ENCODE measurements at regions not wholly inside any gene's neighbourhood (a gene's known extent, or its start where the extent isn't known, plus 50 kb on each side); places are given as distances from the start of the nearest gene placed in this dataset.

DNA sequence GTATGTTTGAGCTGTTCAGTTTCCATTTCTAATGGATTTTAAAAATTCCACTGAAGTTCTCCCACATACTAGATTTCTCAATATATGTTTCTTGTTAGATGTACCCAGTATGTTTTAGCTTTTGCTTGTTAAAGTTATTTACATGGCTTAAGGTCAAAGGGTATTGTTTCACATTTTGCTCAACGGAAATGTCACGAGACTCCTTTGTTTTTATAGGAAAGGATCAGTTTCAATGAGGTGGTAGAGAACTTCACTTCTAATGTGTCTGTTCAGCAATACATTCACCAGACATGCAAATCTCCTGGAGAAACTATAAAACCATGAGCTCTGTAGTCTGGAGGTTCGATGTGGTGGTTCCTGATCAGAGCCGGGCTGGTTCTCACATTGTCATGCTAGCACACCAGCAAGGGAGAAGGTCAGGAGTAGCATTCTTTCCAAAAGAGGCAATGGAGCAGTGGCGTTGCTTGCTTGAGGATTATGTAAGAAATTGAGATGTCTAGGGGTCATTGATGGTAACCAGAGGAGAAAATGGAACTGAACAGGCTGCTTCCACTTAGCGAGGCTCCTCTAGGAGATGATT, 114.0 kb downstream of the RAB18 start:
- Histone ChIP-seq H3K4me2 (ENCODE audit: low read length) (no peak overlapping the region), H4K20me1 (ENCODE audit: insufficient read depth) (no peaks in the 10 kb centered on the region), H3K9me3 (ENCODE audit: control insufficient read depth in 1 of 2, insufficient read depth in 1 of 2, low read depth in 1 of 2, low read length in 2 of 2) (no peaks in the 10 kb centered on the region), H3K4me1 (ENCODE audit: control insufficient read depth in 1 of 2, insufficient read depth in 2 of 2, low read length in 2 of 2) (no peaks in the 10 kb centered on the region), H3K27me3 (ENCODE audit: insufficient read depth, low read length) (no peaks in the 10 kb centered on the region), H3K9ac (ENCODE audit: low read length) (no peak overlapping the region), H3K27ac (ENCODE audit: low read depth, low read length) (no peak overlapping the region), H3K4me3 (replicated peaks in 1 of 2; ENCODE audit: low read depth in 1 of 2, low read length in 2 of 2) (no peak overlapping the region), H2AFZ (ENCODE audit: low read depth, low read length, poor library complexity, severe bottlenecking) (no peak overlapping the region), H3K36me3 (ENCODE audit: control insufficient read depth in 1 of 2, insufficient read depth in 2 of 2, low read length in 2 of 2) (no peaks in the 10 kb centered on the region), H3K79me2 (ENCODE audit: insufficient read depth, low read length) (no peaks in the 10 kb centered on the region), H3K9me2 (ENCODE audit: insufficient read depth) (no peaks in the 10 kb centered on the region)
- ChIA-PET POLR2A (interaction anchor here (1.4 kb wide), 1 partner anchor 8 kb away, joined by 3 read pairs; no protein-coding TSS in a partner anchor), CTCF (no interaction called here), RAD21 (ENCODE audit: low non-redundant PET in 1 of 2, low total read pairs in 2 of 2, uncharacterized antibody in 2 of 2, unreplicated experiment in 2 of 2) (no interaction called here)
- TF ChIP-seq ZNF274 (IDR thresholded peaks at IDR 0.05; ENCODE audit: low read depth, low read length) (no peak), POLR2A (IDR thresholded peaks at IDR 0.05; ENCODE audit: borderline replicate concordance, extremely low read depth, insufficient read depth, insufficient read length) (no peak), ZFX (IDR thresholded peaks at IDR 0.05) (no peak), YY1 (IDR thresholded peaks at IDR 0.05; ENCODE audit: extremely low read depth, insufficient replicate concordance, low read depth, low read length) (no peak), EGR1 (IDR thresholded peaks at IDR 0.05; ENCODE audit: low read depth) (no peak), EZH2 (IDR thresholded peaks at IDR 0.05) (no peak), CBX3 (IDR thresholded peaks at IDR 0.05; ENCODE audit: low read depth) (no peak), SRF (IDR thresholded peaks at IDR 0.05; ENCODE audit: low read depth) (no peak), JUND (IDR thresholded peaks at IDR 0.05) (no peak), ELF1 (IDR thresholded peaks at IDR 0.05; ENCODE audit: borderline replicate concordance, low read depth) (no peak), TCF7L2 (IDR thresholded peaks at IDR 0.05; ENCODE audit: borderline replicate concordance, extremely low read depth, insufficient read depth, insufficient read length) (no peak), CEBPB (IDR thresholded peaks at IDR 0.05; ENCODE audit: low read depth) (no peak)
- TF ChIP-seq, protein P1, sequence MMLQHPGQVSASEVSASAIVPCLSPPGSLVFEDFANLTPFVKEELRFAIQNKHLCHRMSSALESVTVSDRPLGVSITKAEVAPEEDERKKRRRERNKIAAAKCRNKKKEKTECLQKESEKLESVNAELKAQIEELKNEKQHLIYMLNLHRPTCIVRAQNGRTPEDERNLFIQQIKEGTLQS (IDR thresholded peaks at IDR 0.05): no peak
- TF ChIP-seq, protein P2, sequence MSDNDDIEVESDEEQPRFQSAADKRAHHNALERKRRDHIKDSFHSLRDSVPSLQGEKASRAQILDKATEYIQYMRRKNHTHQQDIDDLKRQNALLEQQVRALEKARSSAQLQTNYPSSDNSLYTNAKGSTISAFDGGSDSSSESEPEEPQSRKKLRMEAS (IDR thresholded peaks at IDR 0.05): no peak
- TF ChIP-seq, protein P3, sequence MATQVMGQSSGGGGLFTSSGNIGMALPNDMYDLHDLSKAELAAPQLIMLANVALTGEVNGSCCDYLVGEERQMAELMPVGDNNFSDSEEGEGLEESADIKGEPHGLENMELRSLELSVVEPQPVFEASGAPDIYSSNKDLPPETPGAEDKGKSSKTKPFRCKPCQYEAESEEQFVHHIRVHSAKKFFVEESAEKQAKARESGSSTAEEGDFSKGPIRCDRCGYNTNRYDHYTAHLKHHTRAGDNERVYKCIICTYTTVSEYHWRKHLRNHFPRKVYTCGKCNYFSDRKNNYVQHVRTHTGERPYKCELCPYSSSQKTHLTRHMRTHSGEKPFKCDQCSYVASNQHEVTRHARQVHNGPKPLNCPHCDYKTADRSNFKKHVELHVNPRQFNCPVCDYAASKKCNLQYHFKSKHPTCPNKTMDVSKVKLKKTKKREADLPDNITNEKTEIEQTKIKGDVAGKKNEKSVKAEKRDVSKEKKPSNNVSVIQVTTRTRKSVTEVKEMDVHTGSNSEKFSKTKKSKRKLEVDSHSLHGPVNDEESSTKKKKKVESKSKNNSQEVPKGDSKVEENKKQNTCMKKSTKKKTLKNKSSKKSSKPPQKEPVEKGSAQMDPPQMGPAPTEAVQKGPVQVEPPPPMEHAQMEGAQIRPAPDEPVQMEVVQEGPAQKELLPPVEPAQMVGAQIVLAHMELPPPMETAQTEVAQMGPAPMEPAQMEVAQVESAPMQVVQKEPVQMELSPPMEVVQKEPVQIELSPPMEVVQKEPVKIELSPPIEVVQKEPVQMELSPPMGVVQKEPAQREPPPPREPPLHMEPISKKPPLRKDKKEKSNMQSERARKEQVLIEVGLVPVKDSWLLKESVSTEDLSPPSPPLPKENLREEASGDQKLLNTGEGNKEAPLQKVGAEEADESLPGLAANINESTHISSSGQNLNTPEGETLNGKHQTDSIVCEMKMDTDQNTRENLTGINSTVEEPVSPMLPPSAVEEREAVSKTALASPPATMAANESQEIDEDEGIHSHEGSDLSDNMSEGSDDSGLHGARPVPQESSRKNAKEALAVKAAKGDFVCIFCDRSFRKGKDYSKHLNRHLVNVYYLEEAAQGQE (IDR thresholded peaks at IDR 0.05; ENCODE audit: low read depth): no peak
- TF ChIP-seq, protein P4, sequence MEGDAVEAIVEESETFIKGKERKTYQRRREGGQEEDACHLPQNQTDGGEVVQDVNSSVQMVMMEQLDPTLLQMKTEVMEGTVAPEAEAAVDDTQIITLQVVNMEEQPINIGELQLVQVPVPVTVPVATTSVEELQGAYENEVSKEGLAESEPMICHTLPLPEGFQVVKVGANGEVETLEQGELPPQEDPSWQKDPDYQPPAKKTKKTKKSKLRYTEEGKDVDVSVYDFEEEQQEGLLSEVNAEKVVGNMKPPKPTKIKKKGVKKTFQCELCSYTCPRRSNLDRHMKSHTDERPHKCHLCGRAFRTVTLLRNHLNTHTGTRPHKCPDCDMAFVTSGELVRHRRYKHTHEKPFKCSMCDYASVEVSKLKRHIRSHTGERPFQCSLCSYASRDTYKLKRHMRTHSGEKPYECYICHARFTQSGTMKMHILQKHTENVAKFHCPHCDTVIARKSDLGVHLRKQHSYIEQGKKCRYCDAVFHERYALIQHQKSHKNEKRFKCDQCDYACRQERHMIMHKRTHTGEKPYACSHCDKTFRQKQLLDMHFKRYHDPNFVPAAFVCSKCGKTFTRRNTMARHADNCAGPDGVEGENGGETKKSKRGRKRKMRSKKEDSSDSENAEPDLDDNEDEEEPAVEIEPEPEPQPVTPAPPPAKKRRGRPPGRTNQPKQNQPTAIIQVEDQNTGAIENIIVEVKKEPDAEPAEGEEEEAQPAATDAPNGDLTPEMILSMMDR (IDR thresholded peaks at IDR 0.05 in 2 of 3, conservative IDR thresholded peaks at IDR 0.05 in 1 of 3; ENCODE audit: borderline replicate concordance in 1 of 3, insufficient read depth in 1 of 3, low read depth in 2 of 3, low read length in 2 of 3): no peak
- BruUV-seq (replicated peaks): no TSS peak
- intact Hi-C loops (cut with micrococcal nuclease): no loop called here
- ATAC-seq (no peak), DNase-seq (ENCODE audit: low read depth, low spot score) (no peak)
